SK-N-MC (cell line): ENCODE measurements at regions not wholly inside any gene's neighbourhood (a gene's known extent, or its start where the extent isn't known, plus 50 kb on each side); places are given as distances from the start of the nearest gene placed in this dataset.

Experiments
- EZH2 ChIP-seq: fragments of 200-600 bp; sonication (generic); IDR thresholded peaks from one replicate; pipeline ENCODE4 v1.6.1; 2017; ENCODE audit warnings: antibody characterized with exemption
- FOXP2 ChIP-seq: optimal IDR thresholded peaks from 2 replicates; pipeline ENCODE3; 2011; ENCODE audit warnings: mild to moderate bottlenecking, moderate library complexity; ENCODE audit not compliant: insufficient read depth; ENCODE audit errors: extremely low read length, control extremely low read depth
- POLR2AphosphoS5 ChIP-seq: IDR thresholded peaks from 2 replicates; pipeline ENCODE4 v1.6.1; 2012; ENCODE audit warnings: mild to moderate bottlenecking, low read depth, low read length, borderline replicate concordance

GRCh38 chr1:178665579-178665978 is 59.5 kb upstream of the RALGPS2 start:
- no peak for TF ChIP-seq POLR2AphosphoS5
- TF ChIP-seq EZH2, result no peak
- no peak for TF ChIP-seq FOXP2
